ENCODE measurements at regions not wholly inside any gene's neighbourhood (a gene's known extent, or its start where the extent isn't known, plus 50 kb on each side); places are given as distances from the start of the nearest gene placed in this dataset.

GRCh38 chr15:69953051-69953450 is 144.7 kb downstream of the TLE3 start:
- TF ChIP-seq CTCF (IDR thresholded peaks at IDR 0.05) (no peak), POLR2A (IDR thresholded peaks at IDR 0.05) (no peak)
